Endometrial microvascular endothelial cells (primary cell): ENCODE measurements at regions not wholly inside any gene's neighbourhood (a gene's known extent, or its start where the extent isn't known, plus 50 kb on each side); places are given as distances from the start of the nearest gene placed in this dataset.
"Not testable (repeated sequence)": the region's sequence is repeated elsewhere in the genome, so short reads cannot be mapped to it uniquely, and the experiment has no call there.

Source experiments
- in situ Hi-C: cut with HindIII; loops from 2 replicates; pipeline ENCODE4 v1.10.0; 2017; ENCODE audit warnings: low sequenced_read_pairs, low pct_unique_long_range_greater_than_20kb; ENCODE audit errors: inconsistent ontology term

DNA sequence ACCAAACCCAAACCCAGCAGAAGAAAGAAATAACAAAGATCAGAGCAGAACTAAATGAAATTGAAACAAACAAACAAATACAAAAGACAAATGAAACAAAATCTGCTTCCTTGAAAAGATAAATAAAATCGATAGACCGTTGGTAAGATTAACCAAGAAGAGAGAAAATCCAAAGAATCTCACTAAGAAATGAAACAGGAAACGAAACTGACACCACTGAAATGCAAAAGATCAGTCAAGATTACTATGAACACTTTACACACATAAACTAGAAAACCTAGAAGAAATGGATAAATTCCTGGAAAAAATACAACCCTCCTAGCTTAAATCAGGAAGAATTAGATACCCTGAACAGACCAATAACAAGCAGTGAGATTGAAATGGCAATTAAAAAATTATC, 252.1 kb upstream of the SGK1 start:
- in situ Hi-C loops = not testable (repeated sequence)

DNA sequence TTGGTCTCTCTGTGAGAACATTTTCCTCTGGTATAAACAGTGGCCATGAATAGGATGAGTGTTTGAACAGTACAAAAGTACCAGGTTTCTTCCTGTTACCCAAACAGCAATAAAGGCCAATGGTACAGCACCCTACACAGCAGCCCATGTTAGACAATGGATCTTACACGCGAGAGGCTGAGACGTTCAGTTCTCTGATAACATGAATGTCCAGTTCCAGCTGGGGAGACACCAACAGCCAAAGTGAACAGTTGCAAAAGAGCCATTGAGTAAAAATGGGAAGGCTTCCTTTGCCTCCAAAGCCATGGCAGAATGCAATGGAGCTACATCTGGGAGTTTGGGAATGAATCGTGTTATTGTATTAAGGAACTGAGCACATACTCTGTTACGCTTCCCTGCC, 246.8 kb upstream of the SGK1 start:
- in situ Hi-C loops = no loop called here

DNA sequence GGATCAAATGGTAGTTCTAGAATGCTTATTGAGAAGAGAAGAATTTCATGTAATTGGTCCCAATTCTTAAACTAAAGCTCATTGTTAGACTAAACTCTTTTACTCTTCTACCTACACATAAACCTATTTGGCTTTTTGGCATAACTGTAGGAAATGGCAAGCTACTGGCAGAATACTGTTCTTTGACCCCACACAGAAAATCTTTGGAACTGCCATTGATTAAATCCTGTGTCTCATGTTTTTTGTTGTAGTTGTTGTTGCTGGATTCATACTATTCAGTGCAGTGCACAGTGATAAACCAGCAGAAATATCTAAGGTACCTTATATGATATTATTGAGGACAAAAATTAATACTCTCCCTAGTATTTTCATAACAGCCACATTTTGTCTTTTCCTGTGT, 242.1 kb upstream of the SGK1 start:
- in situ Hi-C loops = no loop called here

DNA sequence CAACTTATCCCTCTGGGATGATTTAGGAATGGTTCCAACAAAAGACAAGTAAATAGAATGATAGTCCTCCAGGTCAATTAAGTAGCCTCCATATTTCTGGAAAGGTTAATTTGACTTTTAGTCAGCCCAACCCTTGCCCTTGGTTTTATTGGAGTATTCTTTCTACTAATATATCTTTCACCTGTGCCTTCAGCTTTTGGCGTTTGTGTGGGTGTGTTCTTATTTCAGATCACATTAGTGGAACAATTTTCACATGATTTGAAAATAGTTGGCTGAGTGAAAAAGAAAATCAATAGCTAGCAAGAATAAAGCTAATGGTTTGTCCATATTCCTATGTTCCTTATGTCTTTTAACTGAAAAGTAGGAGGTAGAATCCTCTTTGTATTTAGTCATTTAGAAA, 239.6 kb upstream of the SGK1 start:
- in situ Hi-C loops = no loop called here

DNA sequence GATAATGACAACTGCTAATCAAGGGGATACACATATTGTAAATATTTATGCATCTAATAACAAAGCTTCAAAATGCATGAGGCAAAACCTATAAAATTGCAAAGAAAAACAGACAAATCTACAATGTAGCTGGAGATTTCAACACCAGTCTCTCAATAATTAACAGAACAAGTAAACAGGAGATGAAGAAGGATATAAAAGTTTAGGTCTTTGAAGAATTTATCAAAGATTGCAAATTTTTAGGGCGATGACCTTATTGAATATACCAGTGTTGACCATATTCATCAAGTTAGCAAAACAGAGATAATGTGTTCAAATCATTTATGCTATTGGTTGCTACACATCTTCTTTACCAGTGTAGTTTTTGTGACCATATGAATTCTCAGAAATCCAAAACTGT, 237.8 kb upstream of the SGK1 start:
- in situ Hi-C loops = no loop called here

DNA sequence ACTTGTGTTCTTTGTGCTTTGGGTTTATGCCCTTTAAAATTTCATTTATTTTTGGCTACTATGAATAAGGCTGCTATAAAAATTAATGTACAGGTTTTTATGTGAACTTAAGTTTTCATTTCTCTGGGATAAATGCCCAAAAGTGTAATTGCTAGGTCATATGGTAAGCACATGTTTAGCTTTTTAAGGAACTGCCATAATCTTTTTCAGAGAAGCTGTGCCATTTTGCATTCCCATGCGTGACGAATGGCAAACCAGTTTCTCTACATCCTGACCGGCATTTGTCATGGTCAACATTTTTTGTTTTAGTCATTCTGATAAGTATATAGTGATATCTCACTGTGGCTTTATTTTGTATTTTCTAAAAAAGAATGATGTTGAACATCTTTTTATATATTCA, 236.0 kb upstream of the SGK1 start:
- in situ Hi-C loops = no loop called here

DNA sequence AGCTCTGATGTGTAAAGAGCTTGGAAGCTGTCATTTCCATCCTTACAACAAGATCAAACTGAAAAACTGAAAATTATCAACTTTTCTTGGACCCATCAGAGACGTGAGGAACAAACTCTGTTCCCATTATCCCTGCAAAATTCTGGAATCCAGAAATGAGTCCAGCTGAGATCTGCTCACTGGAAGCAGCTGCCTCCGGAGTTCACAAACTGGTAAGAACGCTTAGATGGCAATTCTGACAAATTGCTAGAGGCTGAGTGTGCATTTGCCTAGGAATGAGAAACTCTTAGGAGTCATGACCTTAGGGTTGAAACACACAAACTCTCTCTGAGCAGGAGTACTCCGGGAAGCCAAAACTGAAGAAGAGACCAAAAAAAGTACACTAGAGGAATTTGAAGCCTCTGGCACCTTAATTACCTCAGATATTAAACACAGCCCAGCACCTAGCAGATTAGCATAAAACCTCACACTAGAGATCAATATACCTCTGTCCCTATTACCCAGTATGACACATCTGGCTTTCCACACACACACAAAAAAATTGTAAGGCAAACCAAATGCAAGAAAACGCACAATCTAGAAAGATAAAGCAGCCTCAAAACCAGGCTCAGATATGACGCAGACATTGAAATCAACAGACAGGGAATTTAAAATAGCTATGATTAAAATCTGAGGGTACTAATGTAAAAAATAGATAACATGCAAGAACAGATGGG, 233.5 kb upstream of the SGK1 start:
- in situ Hi-C loops = no loop called here

DNA sequence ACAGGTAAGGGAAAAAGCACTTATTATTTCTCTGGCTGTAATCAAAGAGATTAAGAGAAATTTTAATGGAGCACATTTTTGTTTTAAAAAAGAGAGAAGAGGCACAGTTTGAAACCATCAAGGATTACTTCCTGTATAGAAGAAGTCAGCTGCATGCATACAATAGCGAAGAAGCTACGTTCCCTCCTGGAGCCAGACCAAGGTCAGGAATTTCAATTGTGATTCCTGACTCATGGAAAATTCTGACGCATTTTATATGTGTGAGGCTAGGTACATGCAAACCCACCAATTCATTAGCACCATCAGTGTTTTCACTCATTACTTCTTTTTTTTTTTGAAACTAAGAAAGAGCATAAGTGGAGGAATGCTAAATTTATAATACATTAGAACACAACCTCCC, 232.7 kb upstream of the SGK1 start:
- in situ Hi-C loops = no loop called here

DNA sequence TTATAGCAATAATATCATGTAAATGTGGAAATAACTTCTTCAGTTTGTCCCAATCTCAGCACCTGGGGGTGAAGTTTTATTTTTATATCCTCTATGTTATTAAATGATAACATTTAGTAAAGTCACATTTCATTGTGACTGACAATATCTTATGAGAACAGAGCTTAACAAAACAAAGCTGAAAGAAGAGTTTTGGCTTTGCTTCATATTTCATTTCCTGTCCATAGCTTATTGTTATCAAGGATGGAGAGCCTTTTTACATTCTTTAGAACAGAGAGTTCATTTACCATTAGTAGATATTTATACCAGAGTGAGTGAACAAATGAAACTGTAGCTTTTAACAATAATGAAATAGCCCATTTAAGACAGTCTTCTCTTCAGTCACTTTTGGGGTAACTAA, 231.9 kb upstream of the SGK1 start:
- in situ Hi-C loops = no loop called here

DNA sequence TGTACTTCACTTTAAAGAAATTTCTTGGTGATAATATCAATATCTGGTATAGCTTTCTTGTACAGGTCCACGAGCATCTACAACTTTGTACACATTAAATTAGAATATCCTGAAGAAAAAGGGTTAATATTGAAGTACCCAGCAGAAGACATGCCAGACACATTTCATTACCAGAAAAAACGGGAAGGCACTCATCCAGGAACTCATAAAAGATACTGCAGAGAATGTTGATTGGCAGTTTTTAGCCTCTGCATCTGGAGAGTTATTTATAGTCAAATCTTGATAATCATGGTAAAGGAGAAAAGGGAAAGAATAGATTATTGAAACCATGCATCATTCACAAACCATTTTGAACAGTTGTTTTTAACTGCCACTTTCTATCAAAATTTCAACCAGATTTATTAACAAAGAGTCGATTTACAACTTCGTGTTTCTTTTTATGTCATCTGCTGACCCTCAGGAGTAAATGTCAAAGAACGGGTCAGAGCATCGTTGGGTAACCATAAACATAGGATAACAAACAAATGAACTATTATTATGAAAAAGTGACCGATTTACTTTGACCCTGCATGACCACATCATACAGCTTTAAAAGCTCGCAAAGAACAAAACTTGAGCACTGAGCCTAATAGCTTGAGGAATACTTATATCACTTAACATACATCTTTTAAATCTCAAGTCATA, 229.2 kb upstream of the SGK1 start:
- in situ Hi-C loops = no loop called here

DNA sequence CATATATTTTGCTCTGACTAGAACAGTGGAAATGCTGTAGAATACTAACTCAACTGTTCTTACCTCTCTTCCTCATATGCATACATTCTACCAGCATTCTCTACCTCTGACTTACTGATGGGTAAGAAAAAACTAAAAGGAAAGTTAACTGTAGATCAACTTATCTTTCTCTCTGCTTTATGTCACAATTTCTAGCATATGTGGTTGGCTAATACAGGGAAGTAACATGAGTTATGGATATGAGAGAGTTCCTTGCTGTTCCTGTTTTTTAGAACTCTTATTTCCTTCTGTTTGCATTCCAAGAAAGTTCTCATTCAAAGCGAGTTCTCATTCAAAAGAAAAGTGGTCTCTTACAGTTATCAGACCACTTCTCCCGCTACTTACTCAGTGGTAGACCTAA, 226.8 kb upstream of the SGK1 start:
- in situ Hi-C loops = no loop called here

DNA sequence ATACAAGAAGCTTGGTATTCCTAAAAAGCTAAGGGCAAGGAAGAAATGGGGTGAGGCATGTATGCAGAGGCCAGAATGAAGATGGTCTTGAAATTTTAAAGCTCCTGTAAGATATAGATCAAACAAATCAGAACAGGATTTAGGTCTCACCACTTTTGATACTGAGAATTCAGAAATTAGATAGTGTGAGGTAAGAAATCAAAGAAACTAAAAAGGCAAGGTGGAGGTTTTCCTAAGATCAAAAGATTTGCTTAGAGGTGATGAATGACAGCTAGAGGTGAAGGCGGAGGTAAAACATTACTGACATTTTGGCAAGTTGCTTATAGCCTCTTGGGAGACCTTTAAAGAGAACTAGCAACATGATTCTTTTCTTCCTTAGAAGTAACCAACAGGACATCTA, 225.2 kb upstream of the SGK1 start:
- in situ Hi-C loops = no loop called here

DNA sequence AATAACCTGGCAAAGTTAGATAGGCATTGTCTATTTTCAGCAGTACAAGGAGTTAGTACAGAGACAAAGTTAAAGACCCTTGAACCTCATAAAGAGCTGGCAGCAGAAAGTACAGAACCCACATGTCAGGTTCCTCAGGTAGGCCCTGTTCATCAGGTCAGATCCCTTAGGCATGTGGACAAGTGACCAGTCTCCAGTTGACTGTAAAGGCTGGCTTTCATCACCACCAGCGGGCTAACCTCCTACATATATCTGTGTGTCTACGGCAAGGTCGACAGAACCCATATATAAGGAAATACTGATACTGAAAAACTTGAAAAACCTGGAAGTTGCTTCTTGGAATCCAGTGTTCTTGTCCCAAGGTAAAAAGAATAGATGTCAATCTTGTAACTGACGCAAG, 223.1 kb upstream of the SGK1 start:
- in situ Hi-C loops = no loop called here

DNA sequence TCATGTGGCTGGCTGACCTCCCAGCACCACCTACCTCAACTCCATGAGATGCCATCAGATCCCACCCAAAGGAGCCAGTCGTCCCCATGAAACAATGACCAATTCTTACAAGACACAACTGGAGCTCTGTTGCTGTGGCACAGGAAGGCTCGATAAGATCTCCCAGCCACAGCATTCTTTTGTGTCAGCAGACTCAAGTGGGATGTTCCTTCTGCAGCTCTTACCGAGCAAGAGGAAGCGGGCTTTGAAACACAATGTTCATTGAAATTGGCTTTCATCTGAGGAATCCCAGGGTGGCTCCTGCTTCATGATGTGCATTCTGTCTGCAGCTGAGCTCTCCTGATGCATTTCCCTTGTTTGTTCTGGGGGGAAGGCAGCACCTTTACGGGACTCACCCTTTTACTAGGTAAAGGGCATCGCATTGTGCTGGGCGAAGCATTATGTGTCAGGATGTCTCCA, 222.0 kb upstream of the SGK1 start:
- in situ Hi-C loops = no loop called here

DNA sequence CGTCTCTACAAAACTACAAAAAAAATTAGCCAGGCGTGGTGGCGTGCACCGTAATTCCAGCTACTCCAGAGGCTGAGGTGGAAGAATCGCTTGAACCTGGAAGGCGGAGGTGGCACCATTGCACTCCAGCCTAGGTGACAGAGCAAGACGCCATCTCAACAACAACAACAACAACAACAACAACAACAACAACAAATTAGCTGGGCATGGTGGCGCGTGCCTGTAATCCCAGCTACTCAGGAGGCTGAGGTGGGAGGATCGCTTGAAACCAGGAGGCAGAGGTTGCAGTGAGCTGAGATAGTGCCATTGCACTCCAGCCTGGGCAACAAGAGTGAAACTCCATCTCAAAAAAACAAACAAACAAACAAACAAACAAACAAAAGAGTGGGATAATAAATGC, 219.9 kb upstream of the SGK1 start:
- in situ Hi-C loops = not testable (repeated sequence)

DNA sequence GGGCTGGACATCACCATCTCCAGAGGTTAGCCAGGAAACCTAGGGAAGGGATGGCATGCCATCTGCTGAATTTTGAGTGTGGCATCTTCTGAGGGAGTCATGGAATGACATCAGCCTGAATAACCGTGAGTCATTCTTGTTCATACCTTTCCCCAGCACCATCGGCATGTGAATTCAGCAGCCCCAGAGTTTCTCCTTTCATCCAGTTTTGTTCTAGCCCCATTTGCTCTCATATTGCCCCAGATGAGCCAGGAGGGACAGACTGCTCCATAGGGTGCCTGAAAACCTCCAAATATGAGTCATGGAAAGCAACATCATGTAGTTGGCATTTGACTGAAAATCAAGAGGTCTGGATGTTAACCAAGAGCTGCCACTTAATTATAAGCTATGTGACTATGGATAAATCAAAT, 219.2 kb upstream of the SGK1 start:
- in situ Hi-C loops = no loop called here

DNA sequence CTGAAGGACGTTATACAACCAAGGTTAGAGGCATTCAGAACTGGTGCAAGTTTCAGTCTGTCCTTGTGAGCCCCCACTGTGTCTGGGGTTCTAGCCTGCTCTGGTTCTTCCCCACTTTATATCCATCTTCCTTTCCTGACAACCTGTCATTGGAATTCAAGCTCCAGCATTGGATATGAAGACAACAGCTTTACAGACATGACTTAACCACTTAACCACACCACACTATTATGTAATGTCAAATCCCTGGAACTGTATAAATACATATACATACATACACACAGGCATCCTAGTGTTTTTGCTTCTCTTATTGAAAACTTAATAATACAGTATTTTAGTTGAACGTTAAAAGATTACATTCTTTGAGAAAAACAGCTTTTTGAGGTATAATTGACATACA, 217.9 kb upstream of the SGK1 start:
- in situ Hi-C loops = no loop called here

DNA sequence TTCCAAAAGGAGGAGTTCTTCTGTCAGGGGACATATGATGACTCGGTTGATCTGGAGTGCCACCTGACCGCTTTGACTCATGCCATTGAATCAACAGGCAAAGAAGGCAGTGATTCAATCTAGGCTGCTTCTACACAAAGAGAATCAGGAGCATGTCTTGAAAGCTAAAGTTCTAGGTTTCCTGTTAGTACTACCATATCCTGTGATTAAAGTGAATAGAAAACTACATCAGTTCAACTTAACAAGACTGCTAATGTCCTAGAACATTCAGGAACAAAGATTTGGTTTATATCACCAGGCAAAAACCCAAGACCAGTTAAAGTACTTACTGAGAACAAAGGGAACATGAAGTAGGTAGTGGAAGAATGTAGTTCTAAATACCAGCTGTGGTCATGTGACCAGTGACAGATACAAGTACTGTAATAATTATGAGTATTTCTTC, 216.8 kb upstream of the SGK1 start:
- in situ Hi-C loops = no loop called here

DNA sequence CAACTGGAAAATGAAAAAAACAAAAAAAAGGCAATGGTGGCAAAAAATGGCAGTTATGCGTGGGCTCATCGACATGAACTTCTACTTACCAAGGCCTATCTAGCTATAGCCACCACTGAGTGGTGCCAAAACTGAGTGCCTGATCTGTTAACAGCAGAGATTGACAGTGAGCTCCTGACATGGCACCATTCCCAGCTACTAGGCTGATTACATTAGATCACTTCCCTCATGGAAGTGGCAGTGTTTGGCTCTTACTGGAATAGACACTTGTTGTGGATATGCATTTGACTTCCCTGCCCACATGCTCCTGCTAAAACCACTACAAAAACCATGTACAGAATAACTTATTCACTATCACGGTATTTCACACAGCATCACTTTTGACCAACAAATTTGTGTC, 216.1 kb upstream of the SGK1 start:
- in situ Hi-C loops = no loop called here

DNA sequence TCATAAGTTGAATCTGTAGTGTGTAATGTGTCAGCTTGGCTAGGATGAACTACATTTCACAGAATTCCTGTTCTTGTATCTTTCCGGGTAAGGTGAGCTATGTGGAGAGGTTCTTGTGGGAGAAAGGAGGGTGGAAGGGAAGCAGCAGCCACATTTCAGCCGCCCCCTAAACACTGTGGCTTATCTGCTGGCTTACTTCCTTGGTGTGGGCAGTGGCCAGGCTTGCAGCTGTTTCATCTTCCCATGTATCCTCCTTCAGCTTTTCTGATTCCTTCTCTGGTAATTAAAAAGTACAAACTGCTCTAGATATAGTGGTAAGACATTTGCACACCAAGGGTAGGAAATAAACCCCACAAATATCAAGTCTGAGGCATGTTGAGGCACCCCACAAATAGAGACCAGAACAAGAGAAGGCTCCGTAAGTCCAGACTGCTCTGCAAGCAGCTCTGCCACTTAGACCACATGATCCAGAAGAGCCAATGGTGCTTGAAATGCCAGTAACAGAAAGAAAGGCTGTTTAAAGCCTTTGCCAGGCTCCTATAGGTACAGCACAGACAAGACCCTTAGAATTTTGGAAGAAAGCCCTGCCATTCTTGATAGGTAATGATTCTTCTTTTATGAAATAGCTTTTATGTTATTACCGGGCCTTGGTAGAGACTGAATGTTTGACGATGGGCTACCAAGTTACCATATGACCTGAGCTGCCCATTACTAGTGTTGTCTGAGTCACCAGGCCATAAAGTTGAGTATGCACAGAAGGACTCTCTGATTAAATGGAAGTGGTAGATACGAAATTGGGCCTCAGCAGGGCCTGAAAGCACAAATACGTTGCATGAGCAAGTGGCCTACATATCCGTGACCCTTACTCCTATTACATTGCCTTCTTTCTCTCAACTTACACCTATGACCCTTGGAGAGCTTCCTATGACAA, 215.0 kb upstream of the SGK1 start:
- in situ Hi-C loops = no loop called here
